Fibroblast of lung (primary cell): ENCODE measurements at regions not wholly inside any gene's neighbourhood (a gene's known extent, or its start where the extent isn't known, plus 50 kb on each side); places are given as distances from the start of the nearest gene placed in this dataset.

ENCODE experiments used
- DNase-seq, 2 donors: peaks; one replicate each; pipeline versions ENCODE4 v3.0.0 to v3.0.0-alpha.2; 2010; ENCODE audit warnings: low read depth in 2 of 2
- H2AFZ ChIP-seq: 2 replicates; pipeline ENCODE4 v1.5.1; 2012; ENCODE audit warnings: low read length, control low read depth, inconsistent platforms
- H3K27ac ChIP-seq: 2 replicates; pipeline ENCODE4 v1.5.1; 2011; ENCODE audit warnings: low read length, control low read depth; ENCODE audit not compliant: insufficient read depth
- H3K27me3 ChIP-seq: 2 replicates; pipeline ENCODE4 v1.5.1; 2011; ENCODE audit warnings: mild to moderate bottlenecking, low read length; ENCODE audit not compliant: control insufficient read depth, insufficient read depth
- H3K36me3 ChIP-seq: 2 replicates; pipeline ENCODE4 v1.5.1; 2011; ENCODE audit warnings: low read length; ENCODE audit not compliant: control insufficient read depth, insufficient read depth
- H3K4me1 ChIP-seq: 2 replicates; pipeline ENCODE4 v1.5.1; 2011; ENCODE audit warnings: low read length; ENCODE audit not compliant: control insufficient read depth, insufficient read depth; ENCODE audit errors: extremely low read depth
- H3K4me2 ChIP-seq: 2 replicates; pipeline ENCODE4 v1.5.1; 2011; ENCODE audit warnings: low read length, control low read depth; ENCODE audit not compliant: insufficient read depth; ENCODE audit errors: extremely low read depth
- H3K4me3 ChIP-seq, 4 experiments: fragments of 200-600 bp in 1 of 4; sonication (generic) in 1 of 4; replicated peaks in 1 of 4; 2 replicates each; pipeline ENCODE4 v1.5.1; 2011 to 2016; ENCODE audit warnings: low read length in 4 of 4, low read depth in 3 of 4, mild to moderate bottlenecking in 3 of 4, control low read depth in 2 of 4, inconsistent platforms in 1 of 4, mixed read lengths in 1 of 4; ENCODE audit not compliant: insufficient read depth in 1 of 4; ENCODE audit errors: control extremely low read depth in 1 of 4
- H3K79me2 ChIP-seq: 2 replicates; pipeline ENCODE4 v1.5.1; 2012; ENCODE audit warnings: mild to moderate bottlenecking, low read length, inconsistent platforms; ENCODE audit not compliant: control insufficient read depth, insufficient read depth
- H3K9ac ChIP-seq: 2 replicates; pipeline ENCODE4 v1.5.1; 2011; ENCODE audit warnings: mild to moderate bottlenecking, low read length, control low read depth; ENCODE audit not compliant: insufficient read depth
- H3K9me3 ChIP-seq: 2 replicates; pipeline ENCODE4 v1.5.1; 2012; ENCODE audit warnings: low read depth, low read length; ENCODE audit not compliant: control insufficient read depth, insufficient read depth
- H4K20me1 ChIP-seq: 2 replicates; pipeline ENCODE4 v1.5.1; 2011; ENCODE audit warnings: low read length; ENCODE audit not compliant: control insufficient read depth, insufficient read depth; ENCODE audit errors: extremely low read depth
- EZH2 ChIP-seq: IDR thresholded peaks from 2 replicates; pipeline ENCODE4 v1.5.1; 2012; ENCODE audit warnings: low read length, control low read depth, mild to moderate bottlenecking; ENCODE audit errors: missing control alignments
- TF ChIP-seq, protein P1 (sequence below), 2 donors: IDR thresholded peaks in 1 of 2; conservative IDR thresholded peaks in 1 of 2; 1 replicate in 1 of 2; 2 replicates in 1 of 2; pipeline ENCODE4 v1.5.1; 2011 to 2012; ENCODE audit warnings: low read length in 2 of 2, control low read depth in 1 of 2, inconsistent platforms in 1 of 2, low read depth in 1 of 2, mild to moderate bottlenecking in 1 of 2

DNA sequence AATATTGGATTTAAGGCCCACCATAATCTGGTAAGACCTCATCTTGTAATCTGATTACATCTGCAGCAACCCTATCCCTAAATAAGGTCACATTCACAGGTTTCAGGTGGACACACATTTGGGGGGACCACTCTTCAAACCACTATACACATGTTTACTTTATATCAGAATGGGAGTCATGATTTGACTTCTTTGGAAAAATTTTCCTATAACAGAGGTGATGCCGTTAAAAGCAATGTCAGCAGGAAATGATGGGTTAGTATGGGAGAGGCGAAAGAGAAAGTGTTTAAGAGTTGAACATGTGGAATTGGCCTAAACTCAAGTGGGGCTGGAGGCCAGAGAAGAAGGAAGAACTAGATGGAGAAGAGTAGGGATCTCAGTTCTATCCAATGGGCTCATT is 281.7 kb upstream of the ERCC4 start:
- DNase-seq = no peak
- no peak overlapping the region for H3K4me2 ChIP-seq
- no peak for TF ChIP-seq EZH2
- TF ChIP-seq, protein P1, sequence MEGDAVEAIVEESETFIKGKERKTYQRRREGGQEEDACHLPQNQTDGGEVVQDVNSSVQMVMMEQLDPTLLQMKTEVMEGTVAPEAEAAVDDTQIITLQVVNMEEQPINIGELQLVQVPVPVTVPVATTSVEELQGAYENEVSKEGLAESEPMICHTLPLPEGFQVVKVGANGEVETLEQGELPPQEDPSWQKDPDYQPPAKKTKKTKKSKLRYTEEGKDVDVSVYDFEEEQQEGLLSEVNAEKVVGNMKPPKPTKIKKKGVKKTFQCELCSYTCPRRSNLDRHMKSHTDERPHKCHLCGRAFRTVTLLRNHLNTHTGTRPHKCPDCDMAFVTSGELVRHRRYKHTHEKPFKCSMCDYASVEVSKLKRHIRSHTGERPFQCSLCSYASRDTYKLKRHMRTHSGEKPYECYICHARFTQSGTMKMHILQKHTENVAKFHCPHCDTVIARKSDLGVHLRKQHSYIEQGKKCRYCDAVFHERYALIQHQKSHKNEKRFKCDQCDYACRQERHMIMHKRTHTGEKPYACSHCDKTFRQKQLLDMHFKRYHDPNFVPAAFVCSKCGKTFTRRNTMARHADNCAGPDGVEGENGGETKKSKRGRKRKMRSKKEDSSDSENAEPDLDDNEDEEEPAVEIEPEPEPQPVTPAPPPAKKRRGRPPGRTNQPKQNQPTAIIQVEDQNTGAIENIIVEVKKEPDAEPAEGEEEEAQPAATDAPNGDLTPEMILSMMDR (conservative IDR thresholded peaks at IDR 0.05 in 1 of 2, IDR thresholded peaks at IDR 0.05 in 1 of 2; ENCODE audit: low read depth in 1 of 2, low read length in 2 of 2) = no peak

DNA sequence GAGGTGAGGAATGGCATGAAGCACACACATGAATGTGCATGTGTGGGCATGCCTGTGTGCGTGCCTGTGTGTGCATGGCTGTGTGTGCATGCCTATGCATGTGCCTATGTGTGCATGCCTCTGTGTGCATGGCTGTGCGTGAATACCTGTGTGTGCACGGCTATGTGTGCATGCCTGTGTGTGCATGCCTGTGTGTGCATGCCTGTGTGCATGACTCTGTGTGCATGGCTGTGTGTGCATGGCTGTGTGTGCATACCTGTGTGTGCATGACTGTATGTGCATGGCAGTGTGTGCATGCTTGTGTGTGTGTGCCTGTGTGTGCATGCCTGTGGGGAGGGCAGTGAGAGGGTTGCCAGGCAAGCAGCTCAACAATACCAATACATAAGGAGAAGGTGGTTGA is 276.5 kb upstream of the ERCC4 start:
- no peaks in the 10 kb centered on the region for H3K36me3 ChIP-seq
- no peaks in the 10 kb centered on the region for H3K27me3 ChIP-seq
- H3K27ac ChIP-seq = no peak overlapping the region
- no peak overlapping the region for H3K4me3 ChIP-seq
- H3K9me3 ChIP-seq = no peaks in the 10 kb centered on the region
- no peaks in the 10 kb centered on the region for H3K4me1 ChIP-seq
- no peak overlapping the region for H2AFZ ChIP-seq
- TF ChIP-seq, protein P1 (conservative IDR thresholded peaks at IDR 0.05 in 1 of 2, IDR thresholded peaks at IDR 0.05 in 1 of 2; ENCODE audit: low read depth in 1 of 2, low read length in 2 of 2) = no peak
- no peak for TF ChIP-seq EZH2
- no peaks in the 10 kb centered on the region for H4K20me1 ChIP-seq
- no peaks in the 10 kb centered on the region for H3K79me2 ChIP-seq
- no peak overlapping the region for H3K4me2 ChIP-seq
- H3K9ac ChIP-seq = no peak overlapping the region
- DNase-seq = no peak

More for the DNA sequence above, 281.7 kb upstream of the ERCC4 start:
- no peak overlapping the region for H3K9ac ChIP-seq
- H3K27me3 ChIP-seq = no peaks in the 10 kb centered on the region
- no peaks in the 10 kb centered on the region for H3K9me3 ChIP-seq
- H3K4me1 ChIP-seq = no peaks in the 10 kb centered on the region
- no peak overlapping the region for H2AFZ ChIP-seq
- no peaks in the 10 kb centered on the region for H3K79me2 ChIP-seq
- no peaks in the 10 kb centered on the region for H4K20me1 ChIP-seq
- no peak overlapping the region for H3K27ac ChIP-seq
- H3K4me3 ChIP-seq = no peak overlapping the region
- no peaks in the 10 kb centered on the region for H3K36me3 ChIP-seq

DNA sequence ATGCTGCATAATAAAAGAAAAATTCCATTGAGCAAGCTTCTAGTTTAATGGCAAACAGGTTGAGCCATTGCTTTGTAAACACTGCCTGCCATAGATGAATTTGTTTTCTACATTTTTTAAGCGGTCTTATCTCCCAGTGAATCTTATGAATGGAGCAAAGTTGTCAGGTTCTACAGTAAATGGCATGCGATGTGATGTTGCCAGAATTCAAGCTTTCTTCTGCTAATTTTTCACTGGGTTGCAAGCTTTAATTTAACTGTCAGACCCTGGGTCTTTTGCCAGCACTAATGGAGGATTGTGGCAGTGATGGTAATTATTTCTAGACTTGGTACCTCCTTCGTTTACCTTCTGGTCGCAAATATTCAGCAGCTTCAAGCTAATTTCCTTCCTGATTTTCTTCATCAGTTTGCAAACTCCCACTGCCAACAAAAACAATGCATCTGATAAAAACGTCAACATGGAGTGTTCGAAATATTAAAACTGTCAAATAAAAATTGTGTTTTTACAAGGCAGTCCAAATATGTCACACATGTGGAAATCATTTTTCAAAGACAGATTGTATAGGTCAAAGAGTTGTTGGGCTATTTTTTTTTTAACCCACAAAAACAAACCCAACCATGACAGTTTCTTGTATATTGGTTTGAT is 274.2 kb upstream of the ERCC4 start:
- Histone ChIP-seq H4K20me1 (no peaks in the 10 kb centered on the region), H3K9ac (no peak overlapping the region), H3K4me1 (no peaks in the 10 kb centered on the region), H3K4me2 (no peak overlapping the region), H3K79me2 (no peaks in the 10 kb centered on the region), H3K27me3 (no peaks in the 10 kb centered on the region), H2AFZ (no peak overlapping the region), H3K9me3 (no peaks in the 10 kb centered on the region), H3K36me3 (no peaks in the 10 kb centered on the region), H3K4me3 (no peak overlapping the region), H3K27ac (no peak overlapping the region)
- DNase-seq = no peak
- TF ChIP-seq, protein P1 (conservative IDR thresholded peaks at IDR 0.05 in 1 of 2, IDR thresholded peaks at IDR 0.05 in 1 of 2; ENCODE audit: low read depth in 1 of 2, low read length in 2 of 2) = no peak
- TF ChIP-seq EZH2 = no peak
